ENCODE measurements at regions not wholly inside any gene's neighbourhood (a gene's known extent, or its start where the extent isn't known, plus 50 kb on each side); places are given as distances from the start of the nearest gene placed in this dataset.

GRCh38 chr2:217451666-217452065, 551.1 kb downstream of the TNS1 start:
- TF ChIP-seq CTCF (IDR thresholded peaks at IDR 0.05; ENCODE audit: borderline replicate concordance, extremely low read depth, low read length, poor library complexity, severe bottlenecking) (no peak), EZH2 (IDR thresholded peaks at IDR 0.05; ENCODE audit: borderline replicate concordance, low read depth, low read length, severe bottlenecking) (no peak)
